NCI-H1930 (cell line): ENCODE measurements at regions not wholly inside any gene's neighbourhood (a gene's known extent, or its start where the extent isn't known, plus 50 kb on each side); places are given as distances from the start of the nearest gene placed in this dataset.

Experiments used
- DNase-seq, 2 experiments: peaks; one replicate each; lab custom pipeline; 2025; lab: John Stamatoyannopoulos, UW

- no peak for DNase-seq
Observed at GRCh38 chr20:59376109-59376841, 75.9 kb downstream of the EDN3 start.

- no peak for DNase-seq
Observed at GRCh38 chr20:59376998-59377397, 76.6 kb downstream of the EDN3 start.

GRCh38 chr20:59377842-59378241 lies 77.4 kb downstream of the EDN3 start:
- no peak for DNase-seq

- DNase-seq, result no peak
Observed at GRCh38 chr20:59378396-59378795, 78.0 kb downstream of the EDN3 start.

GRCh38 chr20:59378966-59379365 lies 78.6 kb downstream of the EDN3 start:
- DNase-seq, result no peak

GRCh38 chr20:59381689-59382088 lies 81.3 kb downstream of the EDN3 start:
- no peak for DNase-seq

- DNase-seq, result no peak
Observed at GRCh38 chr20:59382157-59382725, 81.8 kb downstream of the EDN3 start.

GRCh38 chr20:59382907-59383306 lies 82.5 kb downstream of the EDN3 start:
- no peak for DNase-seq

- no peak for DNase-seq
Observed at GRCh38 chr20:59385038-59385437, 84.6 kb downstream of the EDN3 start.

- no peak for DNase-seq
Observed at GRCh38 chr20:59385480-59385879, 85.1 kb downstream of the EDN3 start.

- no peak for DNase-seq
Observed at GRCh38 chr20:59386809-59387208, 86.4 kb downstream of the EDN3 start.

GRCh38 chr20:59387891-59388290 lies 87.5 kb downstream of the EDN3 start:
- DNase-seq, result no peak

- no peak for DNase-seq
Observed at GRCh38 chr20:59388402-59388801, 88.0 kb downstream of the EDN3 start.

GRCh38 chr20:59390437-59390836 lies 90.0 kb downstream of the EDN3 start:
- DNase-seq, result no peak

GRCh38 chr20:59391975-59392374 lies 91.6 kb downstream of the EDN3 start:
- no peak for DNase-seq

- DNase-seq, result no peak
Observed at GRCh38 chr20:59392736-59393135, 92.3 kb downstream of the EDN3 start.

GRCh38 chr20:59393142-59393541 lies 92.7 kb downstream of the EDN3 start:
- DNase-seq, result no peak

GRCh38 chr20:59395729-59396128 lies 95.3 kb downstream of the EDN3 start:
- DNase-seq, result no peak

GRCh38 chr20:59398537-59399205 lies 98.3 kb downstream of the EDN3 start:
- no peak for DNase-seq

- no peak for DNase-seq
Observed at GRCh38 chr20:59399426-59400099, 99.2 kb downstream of the EDN3 start.

- no peak for DNase-seq
Observed at GRCh38 chr20:59400708-59401107, 100.3 kb downstream of the EDN3 start.

GRCh38 chr20:59402681-59403080 lies 102.3 kb downstream of the EDN3 start:
- DNase-seq, result no peak
